ENCODE measurements at regions not wholly inside any gene's neighbourhood (a gene's known extent, or its start where the extent isn't known, plus 50 kb on each side); places are given as distances from the start of the nearest gene placed in this dataset.

- DNase-seq, result no peak
- H3K27me3 ChIP-seq, result peaks cover 7% of the 10 kb centered on the region
- no peak overlapping the region for H3K4me3 ChIP-seq
- TF ChIP-seq POLR2A (IDR thresholded peaks at IDR 0.05) (no peak), EP300 (IDR thresholded peaks at IDR 0.05; ENCODE audit: low read depth) (no peak), CTCF (IDR thresholded peaks at IDR 0.05) (no peak), POLR2AphosphoS5 (IDR thresholded peaks at IDR 0.05) (no peak)
- H3K9me3 ChIP-seq, result no peaks in the 10 kb centered on the region
- in situ Hi-C loops (cut with MboI; ENCODE audit: low pct_ligation_motif_present in 1 of 4, low pct_unique_long_range_greater_than_20kb in 1 of 4, low sequenced_read_pairs in 3 of 4) (no loop called here), intact Hi-C loops (cut with DNase I; ENCODE audit: low total_unique reads) (no loop called here)
- H3K36me3 ChIP-seq, result no peaks in the 10 kb centered on the region
- no peak overlapping the region for H3K27ac ChIP-seq
- whole genome bisulfite sequencing, 2 donors (ENCODE audit: low coverage in 1 of 2), result 13 to 14% methylated on average over 1 of the region's 1 CpG
- no peaks in the 10 kb centered on the region for H3K4me1 ChIP-seq
These were observed 52.5 kb upstream of the RBM19 start for GRCh38 chr12:114018669-114019068.

Data from transverse colon (tissue), 4 donors.